ENCODE measurements at regions not wholly inside any gene's neighbourhood (a gene's known extent, or its start where the extent isn't known, plus 50 kb on each side); places are given as distances from the start of the nearest gene placed in this dataset.
A peak's percentile ranks its signal among the peaks of the same experiment; 100 is the strongest.

DNA sequence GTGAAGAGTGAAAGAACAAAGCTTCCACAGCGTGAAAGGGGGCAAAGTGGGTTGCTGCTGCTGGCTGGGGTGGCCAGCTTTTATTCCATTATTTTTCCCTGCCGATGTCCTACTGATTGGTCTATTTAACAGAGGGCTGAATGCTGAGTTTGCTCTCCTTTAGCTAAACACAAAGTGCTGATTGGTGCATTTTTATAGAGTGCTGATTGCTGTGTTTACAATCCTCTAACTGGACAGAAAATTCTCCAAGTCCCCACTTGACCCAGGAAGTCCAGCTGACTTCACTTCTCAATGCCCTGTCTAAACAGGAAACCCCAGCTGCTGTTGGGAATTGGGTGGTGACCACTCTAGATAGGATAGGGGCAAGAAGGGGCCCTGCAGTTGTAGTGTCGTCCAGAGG is 335.6 kb upstream of the RBMY1B start:
- peaks cover 14% of the 10 kb centered on the region for H3K36me3 Mint-ChIP-seq

DNA sequence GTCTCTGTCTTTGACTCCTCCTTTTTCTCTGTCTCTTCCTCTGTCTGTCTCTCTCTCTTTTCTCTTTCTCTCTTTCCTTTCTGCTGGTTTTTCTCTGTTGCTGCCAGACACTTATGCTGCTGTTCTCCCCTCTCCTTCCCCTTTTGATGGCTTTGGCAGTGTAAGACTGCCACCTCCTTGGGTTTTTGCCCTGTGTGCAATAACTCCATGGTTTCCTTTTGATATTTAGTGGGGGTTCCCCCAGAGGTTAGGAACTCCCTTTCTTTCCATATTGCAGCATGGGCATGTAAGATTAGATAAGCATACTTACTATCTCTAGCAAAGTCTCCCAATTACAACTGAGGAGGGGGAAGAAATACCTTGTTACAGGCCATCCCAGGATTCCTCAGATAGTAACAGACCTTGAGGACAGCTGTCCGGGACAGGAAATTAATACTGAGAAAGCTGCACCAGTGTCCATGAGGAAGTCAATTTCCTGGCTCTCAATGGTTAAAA is 333.8 kb upstream of the RBMY1B start:
- peaks cover 3% of the 10 kb centered on the region for H3K36me3 Mint-ChIP-seq
- no peak overlapping the region for H3K27ac ChIP-seq (ENCODE audit: low read length)
- H3K4me1 ChIP-seq (ENCODE audit: control insufficient read depth in 1 of 2, extremely low read depth in 1 of 2, insufficient read depth in 2 of 2, low read length in 2 of 2) = peaks cover 0 to 12% of the 10 kb centered on the region in 2 experiments
- no peak overlapping the region for H3K4me3 ChIP-seq (ENCODE audit: control insufficient read depth in 1 of 2, extremely low read depth in 1 of 2, low read length in 1 of 2)
- whole genome bisulfite sequencing (ENCODE audit: insufficient coverage) = no CpG with 5 or more reads among the region's 1 CpG
- no peak overlapping the region for H3K4me3 Mint-ChIP-seq
- no peak for DNase-seq
- ChIA-PET POLR2A (no interaction called here), CTCF (no interaction called here)
- no peaks in the 10 kb centered on the region for H3K36me3 ChIP-seq (ENCODE audit: control insufficient read depth in 2 of 2, extremely low read depth in 1 of 2, insufficient read depth in 1 of 2, low read length in 1 of 2)
- H3K27me3 ChIP-seq (replicated peaks in 1 of 2; ENCODE audit: control insufficient read depth in 2 of 2, extremely low read depth in 1 of 2, insufficient read depth in 2 of 2, low read length in 1 of 2) = no peaks in the 10 kb centered on the region
- no peak for ATAC-seq (replicated peaks in 1 of 4)
- H3K27me3 Mint-ChIP-seq = no peaks in the 10 kb centered on the region
- peak overlapping the region in 1 of 2 donors; percentile 78 for H3K27ac Mint-ChIP-seq
- no peaks in the 10 kb centered on the region for H3K9me3 ChIP-seq
- H3K9me3 Mint-ChIP-seq = no peaks in the 10 kb centered on the region
- peaks cover 0 to 42% (median 0%) of the 10 kb centered on the region in 3 donors for H3K4me1 Mint-ChIP-seq

More for the DNA sequence above, 335.6 kb upstream of the RBMY1B start:
- no peaks in the 10 kb centered on the region for H3K9me3 Mint-ChIP-seq
- DNase-seq (no peak), ATAC-seq (replicated peaks in 1 of 4) (no peak)
- H3K27me3 ChIP-seq (replicated peaks in 1 of 2; ENCODE audit: control insufficient read depth in 2 of 2, extremely low read depth in 1 of 2, insufficient read depth in 2 of 2, low read length in 1 of 2) = no peaks in the 10 kb centered on the region
- H3K4me1 ChIP-seq (ENCODE audit: control insufficient read depth in 1 of 2, extremely low read depth in 1 of 2, insufficient read depth in 2 of 2, low read length in 2 of 2) = peaks cover 0 to 7% of the 10 kb centered on the region in 2 experiments
- no peak overlapping the region for H3K4me3 ChIP-seq (ENCODE audit: control insufficient read depth in 1 of 2, extremely low read depth in 1 of 2, low read length in 1 of 2)
- H3K4me3 Mint-ChIP-seq = no peak overlapping the region
- POLR2A ChIA-PET = no interaction called here
- no peaks in the 10 kb centered on the region for H3K36me3 ChIP-seq (ENCODE audit: control insufficient read depth in 2 of 2, extremely low read depth in 1 of 2, insufficient read depth in 1 of 2, low read length in 1 of 2)
- H3K27me3 Mint-ChIP-seq = no peaks in the 10 kb centered on the region
- no peak overlapping the region for H3K27ac ChIP-seq (ENCODE audit: low read length)
- CTCF ChIA-PET = no interaction called here
- WGBS (ENCODE audit: insufficient coverage) = no CpG with 5 or more reads among the region's 3 CpGs
- peak overlapping the region in 1 of 2 donors; percentile 49 for H3K27ac Mint-ChIP-seq
- peaks cover 0 to 38% (median 0%) of the 10 kb centered on the region in 3 donors for H3K4me1 Mint-ChIP-seq
- no peaks in the 10 kb centered on the region for H3K9me3 ChIP-seq

DNA sequence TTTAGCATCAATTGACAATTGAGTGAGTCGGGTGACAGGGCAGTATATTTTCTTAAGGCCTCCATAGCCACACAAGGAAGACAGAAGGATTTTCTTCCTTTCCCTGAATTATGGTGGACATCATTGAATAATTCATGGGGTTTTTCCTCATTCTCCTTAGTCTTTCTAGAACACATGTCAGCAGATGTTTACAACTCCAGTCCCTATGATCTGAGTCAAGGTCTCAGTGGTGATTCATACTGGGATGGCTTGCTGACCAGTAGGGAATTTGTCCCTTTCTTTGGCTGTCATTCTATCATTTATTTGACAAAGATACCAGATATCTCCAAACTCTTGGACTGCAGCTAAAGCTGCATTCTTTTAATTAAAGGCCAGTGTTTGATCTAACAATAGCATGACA is 332.9 kb upstream of the RBMY1B start:
- H3K27ac ChIP-seq (ENCODE audit: low read length) = no peak overlapping the region
- no peak overlapping the region for H3K4me3 ChIP-seq (ENCODE audit: control insufficient read depth in 1 of 2, extremely low read depth in 1 of 2, low read length in 1 of 2)
- DNase-seq = no peak
- H3K4me1 ChIP-seq (ENCODE audit: control insufficient read depth in 1 of 2, extremely low read depth in 1 of 2, insufficient read depth in 2 of 2, low read length in 2 of 2) = peaks cover 0 to 12% of the 10 kb centered on the region in 2 experiments
- ChIA-PET POLR2A (no interaction called here), CTCF (no interaction called here)
- Mint-ChIP-seq H3K27me3 (no peaks in the 10 kb centered on the region), H3K9me3 (no peaks in the 10 kb centered on the region), H3K4me1 (peaks cover 0 to 42% (median 0%) of the 10 kb centered on the region in 3 donors), H3K36me3 (peaks cover 3% of the 10 kb centered on the region), H3K4me3 (no peak overlapping the region), H3K27ac (peak overlapping the region in 1 of 2 donors; percentile 56)
- WGBS (ENCODE audit: insufficient coverage) = no CpG with 5 or more reads among the region's 1 CpG
- ATAC-seq (replicated peaks in 1 of 4) = no peak
- H3K9me3 ChIP-seq = no peaks in the 10 kb centered on the region
- no peaks in the 10 kb centered on the region for H3K36me3 ChIP-seq (ENCODE audit: control insufficient read depth in 2 of 2, extremely low read depth in 1 of 2, insufficient read depth in 1 of 2, low read length in 1 of 2)
- H3K27me3 ChIP-seq (replicated peaks in 1 of 2; ENCODE audit: control insufficient read depth in 2 of 2, extremely low read depth in 1 of 2, insufficient read depth in 2 of 2, low read length in 1 of 2) = no peaks in the 10 kb centered on the region

DNA sequence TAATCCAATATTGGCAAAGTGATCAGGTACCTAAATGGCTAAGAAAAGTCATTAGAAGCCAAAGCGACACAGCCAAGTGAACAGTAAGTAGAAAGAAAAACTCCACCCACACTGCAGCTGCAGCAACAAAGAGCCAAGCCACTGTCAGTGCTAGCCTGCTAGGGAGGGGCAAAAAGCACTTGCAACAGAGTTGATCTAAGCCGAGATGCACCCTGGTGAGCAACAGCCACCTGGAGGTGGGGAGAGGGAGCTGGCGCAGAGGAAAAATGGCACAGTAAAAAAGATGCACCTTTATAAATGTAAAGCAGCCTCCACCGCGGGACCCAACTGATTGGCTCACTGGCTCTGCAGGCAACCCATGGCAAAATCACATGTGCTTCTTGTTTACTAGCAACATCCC is 330.2 kb upstream of the RBMY1B start:
- Mint-ChIP-seq H3K9me3 (no peaks in the 10 kb centered on the region), H3K36me3 (no peaks in the 10 kb centered on the region), H3K4me1 (peaks cover 0 to 46% (median 0%) of the 10 kb centered on the region in 3 donors), H3K4me3 (no peak overlapping the region), H3K27ac (peak overlapping the region in 1 of 2 donors; percentile 86), H3K27me3 (no peaks in the 10 kb centered on the region)
- ATAC-seq (replicated peaks in 1 of 4) = peak in 2 of 4 experiments; percentile 97 to 98
- H3K36me3 ChIP-seq (ENCODE audit: control insufficient read depth in 2 of 2, extremely low read depth in 1 of 2, insufficient read depth in 1 of 2, low read length in 1 of 2) = no peaks in the 10 kb centered on the region
- H3K27me3 ChIP-seq (replicated peaks in 1 of 2; ENCODE audit: control insufficient read depth in 2 of 2, extremely low read depth in 1 of 2, insufficient read depth in 2 of 2, low read length in 1 of 2) = no peaks in the 10 kb centered on the region
- DNase-seq = peak in 20 of 35 experiments; percentile 14 to 79 (median 52)
- POLR2A ChIA-PET = no interaction called here
- no CpG with 5 or more reads among the region's 5 CpGs for WGBS (ENCODE audit: insufficient coverage)
- CTCF ChIA-PET = interaction anchor here in 1 of 2 donors (1.3 kb wide), 1 partner anchor 80 kb away, joined by 3 read pairs; no protein-coding TSS in a partner anchor
- H3K4me1 ChIP-seq (ENCODE audit: control insufficient read depth in 1 of 2, extremely low read depth in 1 of 2, insufficient read depth in 2 of 2, low read length in 2 of 2) = peaks cover 0 to 12% of the 10 kb centered on the region in 2 experiments
- no peak overlapping the region for H3K4me3 ChIP-seq (ENCODE audit: control insufficient read depth in 1 of 2, extremely low read depth in 1 of 2, low read length in 1 of 2)
- H3K9me3 ChIP-seq = no peaks in the 10 kb centered on the region
- peak overlapping the region; percentile 58 for H3K27ac ChIP-seq (ENCODE audit: low read length)

DNA sequence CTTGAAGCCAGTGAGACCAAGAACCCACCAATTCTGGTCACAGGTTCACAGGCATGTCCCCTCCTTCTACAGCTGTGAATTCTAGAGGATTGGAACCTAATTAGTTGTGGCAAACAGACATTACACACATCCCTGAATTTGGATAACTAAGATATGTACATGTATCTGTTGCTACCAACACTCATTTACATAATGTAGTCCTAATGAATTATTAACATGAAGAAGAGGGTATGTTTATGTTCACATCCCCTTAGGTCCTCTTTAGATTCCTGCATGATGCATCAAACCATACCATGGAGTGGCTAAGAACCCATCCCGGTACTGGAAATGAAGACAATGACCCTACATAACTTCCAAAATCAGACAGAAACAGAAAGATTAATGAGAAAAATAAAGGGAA is 326.9 kb upstream of the RBMY1B start:
- no peaks in the 10 kb centered on the region for H3K9me3 Mint-ChIP-seq
- H3K27ac ChIP-seq (ENCODE audit: low read length) = no peak overlapping the region
- peak overlapping the region in 1 of 2 donors; percentile 73 for H3K27ac Mint-ChIP-seq
- no CpG with 5 or more reads among the region's 1 CpG for WGBS (ENCODE audit: insufficient coverage)
- DNase-seq (no peak), ATAC-seq (replicated peaks in 1 of 4) (no peak)
- H3K4me3 ChIP-seq (ENCODE audit: control insufficient read depth in 1 of 2, extremely low read depth in 1 of 2, low read length in 1 of 2) = no peak overlapping the region
- ChIA-PET CTCF (no interaction called here), POLR2A (no interaction called here)
- H3K36me3 ChIP-seq (ENCODE audit: control insufficient read depth in 2 of 2, extremely low read depth in 1 of 2, insufficient read depth in 1 of 2, low read length in 1 of 2) = no peaks in the 10 kb centered on the region
- no peaks in the 10 kb centered on the region for H3K36me3 Mint-ChIP-seq
- no peaks in the 10 kb centered on the region for H3K27me3 Mint-ChIP-seq
- no peaks in the 10 kb centered on the region for H3K27me3 ChIP-seq (replicated peaks in 1 of 2; ENCODE audit: control insufficient read depth in 2 of 2, extremely low read depth in 1 of 2, insufficient read depth in 2 of 2, low read length in 1 of 2)
- H3K9me3 ChIP-seq = no peaks in the 10 kb centered on the region
- H3K4me1 ChIP-seq (ENCODE audit: control insufficient read depth in 1 of 2, extremely low read depth in 1 of 2, insufficient read depth in 2 of 2, low read length in 2 of 2) = peaks cover 0 to 12% of the 10 kb centered on the region in 2 experiments
- peaks cover 0 to 43% (median 0%) of the 10 kb centered on the region in 3 donors for H3K4me1 Mint-ChIP-seq
- H3K4me3 Mint-ChIP-seq = no peak overlapping the region

DNA sequence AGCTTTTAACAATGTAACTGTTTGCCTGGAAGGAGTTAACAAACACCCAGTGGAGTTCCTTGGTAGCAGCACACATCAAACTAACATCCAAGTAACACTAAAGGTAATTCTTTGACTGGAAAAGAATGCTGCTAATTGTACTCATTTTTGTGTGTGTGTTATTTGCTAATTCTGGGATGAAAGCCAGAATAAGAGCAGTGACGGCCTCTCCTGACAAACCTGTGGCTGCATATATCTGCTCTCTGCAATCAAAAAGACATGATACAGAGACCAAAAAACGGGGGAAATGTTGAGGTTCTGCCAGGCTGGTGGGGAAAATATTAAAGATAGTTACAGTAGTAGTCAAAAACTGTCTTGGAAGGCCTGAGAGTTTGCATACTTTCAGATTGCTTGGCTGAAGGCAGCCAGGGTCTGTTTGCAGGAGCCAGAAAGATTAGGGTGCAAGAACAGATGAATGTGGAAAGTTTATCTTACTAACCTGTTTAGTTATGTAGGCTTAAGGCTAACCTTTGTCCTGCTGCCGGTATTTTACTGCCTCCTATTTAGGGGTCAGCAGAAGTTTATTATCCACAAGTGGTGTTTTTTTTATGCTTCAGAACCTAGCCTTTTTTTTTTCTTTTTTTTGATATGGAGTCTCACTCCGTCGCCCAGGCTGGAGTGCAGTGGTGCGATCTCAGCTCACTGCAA is 325.6 kb upstream of the RBMY1B start:
- H3K36me3 Mint-ChIP-seq = no peaks in the 10 kb centered on the region
- H3K27ac Mint-ChIP-seq = peak overlapping the region in 1 of 2 donors; percentile 72
- H3K27me3 Mint-ChIP-seq = no peaks in the 10 kb centered on the region
- H3K36me3 ChIP-seq (ENCODE audit: control insufficient read depth in 2 of 2, extremely low read depth in 1 of 2, insufficient read depth in 1 of 2, low read length in 1 of 2) = no peaks in the 10 kb centered on the region
- H3K9me3 ChIP-seq = no peaks in the 10 kb centered on the region
- ChIA-PET CTCF (no interaction called here), POLR2A (no interaction called here)
- no peaks in the 10 kb centered on the region for H3K27me3 ChIP-seq (replicated peaks in 1 of 2; ENCODE audit: control insufficient read depth in 2 of 2, extremely low read depth in 1 of 2, insufficient read depth in 2 of 2, low read length in 1 of 2)
- ATAC-seq (replicated peaks in 1 of 4) = no peak
- H3K4me3 ChIP-seq (ENCODE audit: control insufficient read depth in 1 of 2, extremely low read depth in 1 of 2, low read length in 1 of 2) = no peak overlapping the region
- DNase-seq = no peak
- peaks cover 0 to 4% of the 10 kb centered on the region in 2 experiments for H3K4me1 ChIP-seq (ENCODE audit: control insufficient read depth in 1 of 2, extremely low read depth in 1 of 2, insufficient read depth in 2 of 2, low read length in 2 of 2)
- no peaks in the 10 kb centered on the region for H3K9me3 Mint-ChIP-seq
- 100% methylated on average over 3 of the region's 6 CpGs for WGBS (ENCODE audit: insufficient coverage)
- peaks cover 0 to 38% (median 0%) of the 10 kb centered on the region in 3 donors for H3K4me1 Mint-ChIP-seq
- H3K27ac ChIP-seq (ENCODE audit: low read length) = no peak overlapping the region
- no peak overlapping the region for H3K4me3 Mint-ChIP-seq

All from T-cell (primary cell).